Heart left ventricle (tissue), 16 donors: ENCODE measurements at regions not wholly inside any gene's neighbourhood (a gene's known extent, or its start where the extent isn't known, plus 50 kb on each side); places are given as distances from the start of the nearest gene placed in this dataset.
"Not testable (repeated sequence)": the region's sequence is repeated elsewhere in the genome, so short reads cannot be mapped to it uniquely, and the experiment has no call there.

ENCODE experiments used
- ATAC-seq, 4 donors: fragments of 200-7000 bp; cut with Tn5 transposase; one replicate each; pipeline ENCODE4 v1.9.1; 2020 to 2022; ENCODE audit warnings: moderate library complexity in 4 of 4, mild to moderate bottlenecking in 3 of 4, moderate number of reproducible peaks in 1 of 4
- DNase-seq, 5 donors: peaks; one replicate each; pipeline ENCODE4 v3.0.0-alpha.2; 2020
- H3K27ac ChIP-seq, 12 donors: fragments of 200-600 bp; sonication (generic) in 4 of 12; one replicate each; pipeline versions ENCODE4 v1.5.0 to v1.8.0; 2016 to 2022; ENCODE audit warnings: mild to moderate bottlenecking in 2 of 12
- H3K27me3 ChIP-seq, 9 donors: fragments of 200-600 bp; sonication (generic) in 2 of 9; one replicate each; pipeline versions ENCODE4 v1.5.1 to v1.8.0; 2016 to 2022; ENCODE audit warnings: mild to moderate bottlenecking in 3 of 9
- H3K36me3 ChIP-seq, 9 donors: fragments of 200-600 bp; sonication (generic) in 2 of 9; one replicate each; pipeline versions ENCODE4 v1.5.0 to v1.8.0; 2018 to 2022; ENCODE audit warnings: mild to moderate bottlenecking in 2 of 9
- H3K4me1 ChIP-seq, 12 donors: fragments of 200-600 bp; sonication (generic) in 4 of 12; one replicate each; pipeline versions ENCODE4 v1.5.0 to v1.8.0; 2016 to 2022; ENCODE audit warnings: mild to moderate bottlenecking in 3 of 12
- H3K4me3 ChIP-seq, 12 donors: fragments of 200-600 bp; sonication (generic) in 4 of 12; one replicate each; pipeline versions ENCODE4 v1.5.0 to v1.8.0; 2017 to 2022; ENCODE audit warnings: mild to moderate bottlenecking in 9 of 12, moderate library complexity in 4 of 12
- H3K9me3 ChIP-seq, 12 donors: fragments of 200-600 bp; sonication (generic) in 4 of 12; one replicate each; pipeline versions ENCODE4 v1.5.0 to v1.8.0; 2016 to 2022; ENCODE audit warnings: mild to moderate bottlenecking in 1 of 12
- CTCF ChIP-seq, 12 donors: fragments of 200-600 bp; sonication (generic) in 4 of 12; IDR thresholded peaks; one replicate each; pipeline versions ENCODE4 v1.5.0 to v1.8.0; 2018 to 2022; ENCODE audit warnings: antibody characterized with exemption in 12 of 12, mild to moderate bottlenecking in 5 of 12
- POLR2A ChIP-seq, 2 donors: fragments of 450-650 bp; IDR thresholded peaks; one replicate each; pipeline ENCODE4 v1.6.1; 2017; ENCODE audit warnings: antibody characterized with exemption in 2 of 2, mild to moderate bottlenecking in 2 of 2, moderate library complexity in 2 of 2
- WGBS, 4 donors: extraction: QIAGEN DNeasy Blood & Tissue Kit in 2 of 4; methylation state at CpG; one replicate each; pipeline versions ENCODE4 v1.1.5 to v1.1.7; 2013 to 2018; 5-methylcytosine and 5-hydroxymethylcytosine counted together
- intact Hi-C, 10 donors: fragments of 100-400 bp; cut with DNase I; formaldehyde crosslinking; loops; one replicate each; pipeline versions ENCODE4 v1.11.1 to v1.14.2; 2022
- donor health status: ischemic (EF 13 %, LVEDD 7.1; RV severe dilation, severe dysfunction).
- donor health status: healthy with polysubstance abuse.
- donor health status: DM: no; HTN: yes; CAD: no.
- donor health status: DM: no; HTN: no; CAD: no.
- donor health status: ischemic (EF 25% LVEDD 6.9; RV normal size, moderate dysfunction).
- donor health status: ischemic (EF 25% LVEDD 5.7; RV mildly dilated, moderate dysfunction).
- donor health status: healthy.
- donor health status: DM: yes; HTN: yes; CAD: no.
- donor health status: ischemic (EF 35%, LVEDD 5.7; RV mildly dilated, moderate dysfunction).
- donor health status: nonischemic (EF 11% LVEDD 7.7; RV severe dilation, severe dysfunction).
- donor health status: DM: yes; HTN: yes; CAD: no.
- donor health status: PGD.
- donor health status: ischemic (EF 29% LVEDD 5.4; RV normal size, mild dysfunction).
- donor health status: nonischemic (EF 23%, LVEDD 6.1; RV moderate dilation, normal function).

GRCh38 chr1:242689378-242689777, 164.9 kb upstream of the PLD5 start:
- H3K27ac ChIP-seq = no peak overlapping the region
- no peaks in the 10 kb centered on the region for H3K36me3 ChIP-seq
- ATAC-seq (no peak), DNase-seq (no peak)
- intact Hi-C loops = no loop called here
- H3K9me3 ChIP-seq = no peaks in the 10 kb centered on the region
- no peaks in the 10 kb centered on the region for H3K27me3 ChIP-seq
- no peaks in the 10 kb centered on the region for H3K4me1 ChIP-seq
- WGBS, 4 donors = 77 to 90% (median 83%) methylated on average over 14 to 17 of the region's 17 CpGs
- H3K4me3 ChIP-seq = no peak overlapping the region
- TF ChIP-seq CTCF (IDR thresholded peaks at IDR 0.05) (no peak), POLR2A (IDR thresholded peaks at IDR 0.05) (no peak)

- Histone ChIP-seq H3K9me3 (no peaks in the 10 kb centered on the region), H3K4me1 (no peaks in the 10 kb centered on the region), H3K36me3 (no peaks in the 10 kb centered on the region), H3K27me3 (no peaks in the 10 kb centered on the region), H3K4me3 (no peak overlapping the region), H3K27ac (no peak overlapping the region)
- DNase-seq (no peak), ATAC-seq (no peak)
- intact Hi-C loops = no loop called here
- 66 to 88% (median 77%) methylated on average over 10 of the region's 10 CpGs for WGBS, 4 donors
- TF ChIP-seq CTCF (IDR thresholded peaks at IDR 0.05) = no peak
- no peak for TF ChIP-seq POLR2A (IDR thresholded peaks at IDR 0.05)
Observed at GRCh38 chr1:242674951-242675645, 150.6 kb upstream of the PLD5 start.

- 71 to 80% (median 77%) methylated on average over 2 of the region's 2 CpGs for WGBS, 4 donors
- DNase-seq = no peak
- intact Hi-C loops = no loop called here
Observed at GRCh38 chr1:242673652-242674051, 149.2 kb upstream of the PLD5 start.

GRCh38 chr1:242673165-242673564, 148.7 kb upstream of the PLD5 start:
- H3K4me3 ChIP-seq, ATAC-seq, H3K36me3 ChIP-seq, intact Hi-C loops, H3K9me3 ChIP-seq, DNase-seq, H3K27ac ChIP-seq, H3K27me3 ChIP-seq, H3K4me1 ChIP-seq: not testable (repeated sequence)
- 80 to 92% (median 90%) methylated on average over 4 of the region's 4 CpGs for WGBS, 4 donors

More at GRCh38 chr1:242673652-242674051, 149.2 kb upstream of the PLD5 start:
- H3K4me3 ChIP-seq = no peak overlapping the region
- H3K9me3 ChIP-seq = no peaks in the 10 kb centered on the region
- no peaks in the 10 kb centered on the region for H3K4me1 ChIP-seq
- H3K27me3 ChIP-seq = no peaks in the 10 kb centered on the region
- TF ChIP-seq POLR2A (IDR thresholded peaks at IDR 0.05) (no peak), CTCF (IDR thresholded peaks at IDR 0.05) (no peak)
- ATAC-seq = no peak
- no peaks in the 10 kb centered on the region for H3K36me3 ChIP-seq
- H3K27ac ChIP-seq = no peak overlapping the region

- intact Hi-C loops = no loop called here
- Histone ChIP-seq H3K27me3 (no peaks in the 10 kb centered on the region), H3K4me3 (no peak overlapping the region), H3K9me3 (no peaks in the 10 kb centered on the region), H3K36me3 (no peaks in the 10 kb centered on the region), H3K27ac (no peak overlapping the region), H3K4me1 (no peaks in the 10 kb centered on the region)
- TF ChIP-seq CTCF (IDR thresholded peaks at IDR 0.05) (no peak), POLR2A (IDR thresholded peaks at IDR 0.05) (no peak)
- ATAC-seq (no peak), DNase-seq (no peak)
- 25 to 36% (median 29%) methylated on average over 2 of the region's 2 CpGs for WGBS, 4 donors
Observed at GRCh38 chr1:242670019-242670418, 145.5 kb upstream of the PLD5 start.
